Activated CD8-positive, alpha-beta memory T cell treated with anti-CD3 and anti-CD28 coated beads for 1 hour (primary cell): ENCODE measurements at regions not wholly inside any gene's neighbourhood (a gene's known extent, or its start where the extent isn't known, plus 50 kb on each side); places are given as distances from the start of the nearest gene placed in this dataset.

Source experiments
- DNase-seq, 2 donors: peaks; one replicate each; pipeline ENCODE4 v3.0.0-alpha.2; 2020; ENCODE audit warnings: low read depth in 1 of 2; ENCODE audit errors: extremely low read depth in 1 of 2

DNA sequence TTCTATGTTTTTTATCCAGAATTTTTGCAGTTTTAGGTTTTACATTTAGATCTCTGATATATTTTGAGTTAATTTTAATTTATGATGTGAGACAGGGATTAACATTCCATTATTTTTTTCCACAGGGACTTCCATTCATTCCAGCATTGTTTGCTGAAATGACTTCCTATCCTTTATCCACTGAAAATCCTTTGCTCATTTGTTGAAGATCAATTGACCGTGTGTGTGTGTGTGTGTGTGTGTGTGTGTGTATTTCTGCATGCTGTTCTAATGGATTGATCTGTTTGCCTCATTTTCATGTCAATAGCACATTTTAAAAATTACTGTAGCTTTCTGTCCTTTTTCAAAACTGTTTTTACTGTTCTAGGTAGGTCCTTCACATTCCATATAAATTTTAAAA lies 480.3 kb downstream of the DSC3 start:
- no peak for DNase-seq

DNA sequence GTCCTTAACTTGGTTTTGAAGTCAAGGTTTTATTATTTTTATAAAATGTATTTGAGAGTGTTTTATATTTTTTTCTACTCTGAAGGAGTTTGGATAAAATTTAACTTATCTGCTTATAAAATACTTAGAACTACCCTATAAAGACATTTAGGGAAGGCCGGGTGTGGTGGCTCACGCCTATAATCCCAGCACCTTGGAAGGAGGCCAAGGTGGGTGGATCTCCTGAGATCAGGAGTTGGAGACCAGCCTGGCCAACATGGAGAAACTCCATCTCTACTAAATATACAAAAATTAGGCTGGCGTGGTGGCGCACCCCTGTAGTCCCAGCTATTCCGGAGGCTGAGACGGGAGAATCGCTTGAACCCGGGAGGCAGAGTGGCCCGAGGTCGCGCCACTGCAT lies 486.4 kb downstream of the DSC3 start:
- DNase-seq: no peak

DNA sequence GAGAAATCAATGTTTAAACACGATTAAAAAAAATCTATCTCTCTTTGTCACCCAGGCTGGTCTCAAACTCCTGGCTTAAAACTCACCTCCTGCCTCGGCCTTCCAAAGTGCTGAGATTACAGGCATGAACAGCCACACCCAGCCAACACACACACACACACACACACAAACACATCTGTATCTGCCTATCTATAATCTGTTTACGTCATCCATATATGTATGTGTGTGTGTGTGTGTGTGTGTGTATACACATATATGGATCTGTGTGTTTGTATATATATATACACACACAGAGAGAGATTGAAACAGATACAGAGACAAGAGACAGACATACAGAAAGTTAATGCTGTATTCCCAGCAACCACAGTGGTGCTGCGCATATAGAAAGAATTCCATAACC lies 497.1 kb downstream of the DSC3 start:
- DNase-seq: no peak

DNA sequence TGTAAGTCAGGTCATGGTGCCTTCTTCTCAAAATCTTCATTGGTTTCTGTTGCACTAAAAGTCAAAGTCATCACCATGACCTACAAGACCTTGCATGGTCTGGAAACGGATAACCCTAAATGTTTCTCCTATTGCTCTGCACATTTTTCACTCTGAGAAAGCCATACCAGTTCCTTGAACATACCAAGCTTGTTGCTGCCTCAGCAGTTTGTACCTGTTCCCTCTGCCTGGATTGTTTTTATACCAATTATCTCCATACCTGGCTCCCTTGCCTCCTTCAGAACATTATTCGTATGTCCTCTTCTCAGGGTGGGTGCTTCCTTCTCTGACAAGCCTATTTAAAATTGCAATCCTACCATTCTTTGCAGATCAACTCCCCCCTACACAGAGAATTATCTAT lies 498.4 kb downstream of the DSC3 start:
- DNase-seq: no peak

DNA sequence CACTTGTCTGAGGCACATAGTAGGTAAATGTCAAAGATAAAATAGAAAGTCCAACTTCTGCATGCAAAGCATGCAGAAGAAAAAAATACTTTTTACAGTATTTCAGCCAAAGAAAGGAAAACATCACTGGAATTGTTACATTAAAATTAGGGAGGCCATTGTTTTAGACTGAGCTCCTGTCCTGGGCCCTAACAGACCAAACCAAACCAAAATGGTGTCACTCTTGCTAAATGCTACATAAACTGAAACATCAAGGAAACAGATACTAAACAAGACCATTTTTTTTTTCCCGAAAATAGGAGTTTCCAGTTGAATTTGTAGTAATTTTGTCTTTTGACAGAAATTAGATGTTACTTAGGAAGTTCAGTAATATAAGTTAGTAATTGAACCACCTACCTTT lies 508.8 kb downstream of the DSC3 start:
- DNase-seq: no peak

DNA sequence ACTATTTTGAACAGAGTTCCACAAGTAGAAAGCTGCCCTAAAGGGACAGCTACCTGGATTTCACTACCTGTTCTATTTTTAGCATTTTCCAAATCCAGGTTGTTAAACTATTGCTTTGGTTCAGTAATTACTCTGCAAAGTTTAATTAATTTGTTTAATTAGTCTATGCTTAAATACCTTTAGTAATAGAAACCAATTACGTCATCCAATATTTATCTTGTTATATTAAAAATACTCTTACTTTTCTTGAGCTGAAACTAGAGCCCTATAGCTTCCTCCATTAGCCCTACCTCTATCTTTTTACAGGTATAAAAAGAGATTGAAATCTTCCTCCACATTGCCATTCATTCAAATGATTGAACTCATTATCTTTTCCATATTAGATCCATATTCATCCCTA lies 514.6 kb downstream of the DSC3 start:
- no peak for DNase-seq

DNA sequence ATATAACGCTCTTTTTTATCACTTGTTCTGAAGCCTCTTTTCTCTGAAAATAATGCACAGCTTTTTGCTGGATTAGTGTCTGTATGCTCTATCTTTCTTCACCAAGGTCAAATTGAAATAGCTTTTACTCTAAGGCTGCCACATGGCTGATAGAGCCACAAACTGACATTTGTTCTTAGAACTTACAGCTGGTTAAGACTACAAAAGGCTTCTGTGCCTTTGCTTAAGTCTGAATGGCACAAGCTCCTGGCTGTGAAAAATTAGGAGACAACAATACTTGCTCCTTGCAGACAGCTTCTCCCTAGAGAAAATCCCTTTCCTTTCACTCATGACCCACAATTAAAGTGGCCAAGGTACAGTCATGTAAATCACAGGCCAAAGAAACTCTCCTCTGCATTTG lies 515.3 kb downstream of the DSC3 start:
- no peak for DNase-seq

DNA sequence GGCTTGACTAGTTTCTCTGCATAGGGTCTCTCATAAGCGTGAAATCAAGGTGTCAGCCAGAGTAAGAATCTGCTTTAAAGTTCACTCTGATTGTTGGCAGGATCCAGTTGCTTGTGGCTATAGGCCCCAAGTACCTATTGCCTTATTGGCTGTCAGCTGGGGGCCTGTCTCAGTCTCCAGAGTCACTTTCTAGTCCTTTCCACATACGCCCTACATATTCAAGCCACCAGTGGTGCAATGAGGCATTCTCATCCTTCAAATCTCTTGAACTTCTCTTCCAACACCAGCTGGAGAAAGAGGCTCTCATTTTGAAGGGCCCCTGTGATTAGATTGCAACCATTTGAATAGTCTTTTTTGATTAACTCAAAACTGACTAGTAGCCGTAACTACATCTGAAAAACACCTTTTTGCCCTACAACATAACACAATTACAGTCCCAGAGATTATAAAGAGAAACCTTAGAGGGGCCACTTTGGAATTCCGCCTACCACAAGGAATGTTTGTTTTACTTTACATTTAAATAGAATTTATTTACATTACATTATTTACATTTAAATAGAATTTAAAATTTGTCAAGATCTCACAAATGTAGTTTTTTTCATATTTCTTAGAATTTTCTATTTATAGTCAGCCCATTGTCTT lies 520.1 kb downstream of the DSC3 start:
- no peak for DNase-seq

DNA sequence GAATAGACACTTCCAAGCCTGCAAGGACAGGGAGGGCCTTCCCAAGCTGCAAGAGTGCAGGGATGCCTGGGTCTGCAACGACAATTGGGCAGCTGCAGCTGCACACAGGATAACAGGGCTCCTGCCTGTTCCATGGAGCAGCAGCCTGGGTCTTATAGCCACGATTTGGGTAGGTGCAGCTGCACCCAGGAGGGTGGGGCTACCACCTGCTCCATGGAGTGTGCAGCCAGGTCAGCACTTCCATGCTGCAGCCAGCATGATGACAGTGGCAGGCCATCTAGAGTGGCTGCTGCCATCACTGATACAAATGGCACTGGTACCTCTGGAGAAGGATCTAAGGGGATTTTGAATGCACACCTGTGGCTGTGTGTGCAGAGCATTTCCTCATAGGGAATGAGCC lies 528.5 kb downstream of the DSC3 start:
- no peak for DNase-seq

DNA sequence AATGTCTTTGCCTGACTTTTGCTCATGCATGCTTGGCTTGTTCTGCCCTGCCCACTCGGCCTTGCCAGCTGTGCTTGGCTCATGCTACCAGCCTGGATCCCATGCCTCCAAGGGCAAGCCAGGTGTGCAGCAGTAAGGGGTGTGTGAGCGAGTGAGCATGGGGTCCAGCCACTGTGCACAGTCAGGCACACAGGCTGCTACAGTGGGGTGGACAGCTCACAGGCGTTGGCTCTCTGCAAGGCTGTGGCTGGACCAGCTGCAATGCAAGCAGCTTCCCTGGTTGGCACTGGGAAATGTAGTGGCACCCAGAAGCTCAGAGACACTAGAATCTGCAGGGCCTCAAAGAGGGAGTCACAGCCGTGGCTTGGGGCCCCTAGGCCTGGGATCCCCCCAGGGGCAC lies 529.7 kb downstream of the DSC3 start:
- DNase-seq: no peak

DNA sequence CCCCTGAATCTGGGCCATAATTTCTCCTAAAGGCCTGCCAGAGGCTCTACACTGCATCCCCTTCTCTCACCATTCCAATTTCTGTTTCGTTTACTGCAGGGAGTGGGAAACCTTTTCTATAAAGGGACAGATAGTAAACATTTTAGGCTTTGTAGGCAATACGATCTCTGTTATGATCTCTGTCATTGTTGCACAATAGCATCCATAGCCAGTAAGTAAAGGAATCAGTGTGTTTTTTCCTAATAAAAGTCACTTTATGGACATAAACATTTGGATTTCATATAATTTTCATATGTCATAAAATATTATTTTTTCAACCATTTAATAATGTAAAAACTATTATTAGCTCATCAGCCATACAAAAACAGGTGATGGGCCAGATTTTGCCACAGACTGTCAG lies 531.7 kb downstream of the DSC3 start:
- DNase-seq: no peak

DNA sequence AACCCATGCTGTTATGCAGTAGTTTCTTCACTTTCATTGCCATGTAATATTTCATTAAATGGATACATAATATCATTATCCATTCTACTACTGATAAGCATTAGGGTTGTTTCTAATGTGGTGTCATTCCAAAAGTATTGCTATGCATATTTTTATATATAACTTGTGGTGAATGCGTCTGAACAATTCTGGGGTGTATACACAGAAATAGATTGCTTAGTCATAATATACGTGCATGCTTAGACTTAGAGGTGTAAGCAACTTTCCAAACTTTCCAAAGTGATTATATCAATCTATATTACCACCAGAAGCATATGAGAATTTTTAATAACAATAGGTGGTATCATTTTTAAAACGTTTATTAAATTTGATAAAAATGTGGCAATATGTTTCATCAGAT lies 540.9 kb downstream of the DSC3 start:
- no peak for DNase-seq

DNA sequence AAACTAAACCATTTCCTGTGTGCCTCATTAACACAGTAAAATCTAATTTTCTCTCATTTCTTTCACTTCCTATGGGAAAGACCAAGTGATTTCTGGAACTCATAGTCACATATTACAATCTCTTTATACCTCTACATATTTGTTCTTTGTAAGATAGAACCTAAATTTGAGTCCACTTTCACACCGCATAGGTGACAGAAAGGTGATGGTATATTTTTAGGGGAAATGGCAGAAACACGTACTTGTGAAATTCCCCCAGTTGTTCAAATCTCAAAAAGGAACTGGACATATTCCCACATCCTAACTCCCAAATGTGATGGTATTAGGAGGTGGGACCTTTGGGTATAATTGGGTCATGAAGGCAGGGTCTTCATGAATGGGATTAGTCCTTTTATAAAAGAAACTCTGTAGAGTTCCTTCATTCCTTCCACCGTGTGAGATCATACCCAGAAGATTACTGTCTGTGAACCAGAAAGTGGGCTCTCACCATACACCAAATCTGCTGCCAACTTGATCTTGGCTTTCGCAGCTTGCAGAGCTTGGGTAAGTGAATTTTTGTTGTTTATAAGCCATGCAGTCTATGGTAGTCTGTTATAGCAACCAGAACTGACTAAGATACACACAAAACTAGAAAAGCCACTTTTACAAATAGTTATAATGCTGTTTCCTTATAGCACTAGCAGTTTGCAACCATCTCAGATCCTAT lies 542.1 kb downstream of the DSC3 start:
- DNase-seq: no peak

DNA sequence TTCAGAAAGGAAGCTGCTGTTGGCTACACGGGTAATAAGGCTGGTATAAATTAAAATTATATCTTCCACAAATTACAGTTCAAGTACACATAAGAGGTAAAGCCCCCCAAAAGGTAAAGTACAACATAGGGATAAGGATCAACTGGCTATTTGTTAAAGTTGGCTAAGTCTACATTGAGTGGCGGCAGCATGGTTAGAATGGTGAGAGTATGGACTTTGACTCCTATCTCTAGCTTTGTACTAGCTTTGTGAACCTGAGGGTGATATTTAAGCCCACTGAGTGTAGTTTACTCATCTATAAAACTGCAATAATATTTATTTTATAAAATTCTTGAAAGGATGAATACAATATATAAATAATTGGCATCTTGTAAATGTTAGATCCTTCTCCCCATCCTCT lies 542.8 kb downstream of the DSC3 start:
- DNase-seq: no peak

DNA sequence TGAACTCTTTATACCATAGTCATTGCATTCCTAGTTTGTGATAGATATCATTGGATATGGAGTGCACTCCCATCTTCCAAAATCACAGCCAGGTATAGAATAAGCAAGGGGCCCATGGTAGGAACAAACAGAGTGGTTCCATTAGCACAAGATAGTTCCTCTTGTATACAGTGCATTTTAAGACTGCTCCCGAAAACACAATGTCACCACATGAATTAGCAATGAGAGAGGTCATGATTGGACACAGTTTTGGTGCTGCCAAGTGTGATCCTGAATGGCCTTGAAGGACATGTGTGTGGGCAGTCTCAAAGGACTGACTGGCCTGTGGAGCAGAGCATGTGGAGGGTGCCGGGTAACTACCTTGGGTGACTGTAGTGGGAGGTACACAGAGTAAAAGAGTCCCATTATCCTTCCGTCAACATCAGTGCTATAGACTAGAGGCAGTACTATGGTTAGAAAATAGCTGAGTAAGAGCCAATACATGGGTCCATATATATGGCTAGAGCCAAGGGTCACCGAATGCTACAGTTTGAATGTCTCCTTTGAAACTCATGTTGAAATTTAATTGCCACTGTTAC lies 549.9 kb downstream of the DSC3 start:
- no peak for DNase-seq

DNA sequence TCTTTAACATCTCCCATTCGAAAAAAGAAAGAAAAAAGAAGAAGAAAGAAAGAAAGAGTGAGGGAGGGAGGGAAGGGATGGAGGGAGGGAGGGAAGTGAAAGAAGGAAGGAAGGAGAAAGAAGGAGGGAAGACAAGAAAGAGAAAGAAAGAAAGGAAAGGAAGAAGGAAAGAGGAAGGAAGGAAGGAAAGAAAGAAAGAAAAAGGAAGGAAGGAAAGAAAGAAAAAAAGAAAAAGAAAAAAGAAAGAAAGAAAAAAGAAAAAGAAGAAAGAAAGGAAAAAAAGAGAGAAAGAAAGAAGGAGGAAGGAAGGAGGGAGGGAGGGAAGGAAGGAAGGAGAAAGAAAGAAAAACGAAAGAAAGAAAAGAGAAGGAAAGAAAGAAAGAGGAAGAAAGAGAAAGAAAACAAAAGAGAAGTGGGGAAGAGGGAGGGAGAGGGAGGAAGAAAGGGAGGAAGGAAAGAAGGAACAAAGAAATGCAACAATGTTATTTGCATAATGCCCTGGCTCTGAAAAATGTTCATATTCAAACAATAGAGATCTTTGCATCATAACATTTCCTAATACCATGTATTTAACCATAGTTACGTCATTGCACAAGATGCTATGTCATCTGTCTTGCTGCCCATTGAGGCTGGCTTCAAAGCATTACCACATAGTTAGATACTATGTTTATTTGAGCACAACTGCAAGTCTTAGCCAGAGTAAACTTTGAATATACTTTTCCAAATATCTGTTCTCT lies 550.6 kb downstream of the DSC3 start:
- no peak for DNase-seq

DNA sequence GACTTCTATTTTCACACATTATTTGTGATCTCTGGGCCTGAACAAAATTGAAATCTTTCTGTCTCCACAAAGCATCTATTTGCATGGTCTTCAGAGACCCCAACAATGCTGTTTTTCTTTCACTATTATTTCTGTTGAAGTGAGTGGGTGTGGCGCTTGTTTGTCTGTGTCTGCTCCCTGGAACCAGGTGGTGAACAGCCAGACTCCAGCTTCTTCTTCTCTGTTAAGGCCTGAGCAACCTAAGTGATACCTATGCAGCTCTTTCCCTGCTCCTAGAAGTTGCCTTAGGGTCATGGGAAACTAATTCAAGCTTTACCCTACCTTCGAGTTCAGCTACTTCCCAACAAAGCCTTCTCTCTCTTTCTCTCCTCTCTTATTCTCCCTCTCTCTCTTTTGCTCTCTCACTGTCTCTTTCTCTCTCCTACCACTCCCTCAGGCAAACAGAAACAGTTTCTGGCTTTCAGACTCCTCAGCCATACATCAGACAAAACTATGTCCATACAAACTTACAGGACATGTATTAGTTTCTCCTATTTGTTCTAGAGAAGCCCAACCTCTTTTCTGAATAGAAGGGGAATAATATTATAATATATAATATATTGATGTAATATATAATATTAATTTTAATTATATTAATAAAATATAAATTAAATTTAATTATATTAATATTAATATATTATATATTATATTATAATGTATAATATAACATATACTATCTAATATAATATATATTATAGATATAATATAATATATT lies 552.5 kb downstream of the DSC3 start:
- no peak for DNase-seq

DNA sequence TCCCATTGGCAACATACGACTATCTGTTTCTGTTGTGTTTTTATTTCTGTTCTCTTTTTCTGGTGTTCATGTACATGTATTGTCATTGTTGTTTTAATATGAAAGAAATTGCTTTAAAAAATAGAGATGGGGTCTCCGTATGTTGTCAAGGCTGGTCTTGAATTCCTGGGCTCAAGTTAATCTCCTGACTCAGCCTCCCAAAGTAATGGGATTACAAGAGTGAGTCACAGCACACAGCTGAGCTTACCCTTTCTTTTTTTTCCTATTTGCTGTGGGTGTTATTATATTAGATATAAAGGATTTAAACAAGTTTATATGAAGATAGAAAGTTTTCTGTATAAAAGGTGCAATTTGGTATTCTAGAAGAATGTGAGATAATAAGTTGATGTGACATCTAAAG lies 554.6 kb downstream of the DSC3 start:
- DNase-seq: no peak

DNA sequence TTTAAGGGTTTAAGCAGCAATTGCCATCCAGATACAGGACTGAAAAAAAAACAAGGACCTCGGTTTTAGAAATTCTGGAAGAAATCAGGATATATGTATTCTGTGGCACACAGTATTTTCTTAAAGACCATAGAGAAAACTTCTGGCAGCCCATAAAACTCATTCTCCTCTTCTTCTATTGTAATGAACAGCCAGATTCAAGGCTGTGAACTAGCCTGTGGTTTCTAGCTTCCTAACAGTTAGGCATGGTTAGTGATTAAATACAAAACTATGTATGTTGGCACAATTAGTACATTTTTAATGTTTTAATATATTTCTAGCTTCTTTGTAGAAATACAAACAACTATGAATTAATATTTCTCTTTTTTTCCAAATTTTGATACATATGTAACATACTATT lies 555.7 kb downstream of the DSC3 start:
- DNase-seq: no peak

DNA sequence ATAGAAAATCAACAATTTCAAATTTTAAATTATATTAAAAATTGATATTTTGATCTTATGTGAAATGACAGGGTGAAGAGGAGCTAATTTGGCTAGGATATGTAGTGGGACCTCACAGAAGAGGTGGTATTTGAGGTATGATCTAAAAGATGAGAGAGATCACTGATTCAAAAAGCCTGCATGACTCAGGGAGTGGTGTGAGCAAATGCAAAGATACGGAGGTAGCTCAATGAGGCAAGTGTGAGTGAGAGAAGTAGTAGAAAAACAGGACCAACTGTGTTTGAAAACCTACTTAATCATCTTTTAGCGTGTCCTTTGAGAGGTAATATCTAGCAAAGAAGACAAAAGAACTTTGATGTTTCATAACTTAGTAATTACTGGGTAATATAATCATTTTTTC lies 557.5 kb downstream of the DSC3 start:
- DNase-seq: no peak

DNA sequence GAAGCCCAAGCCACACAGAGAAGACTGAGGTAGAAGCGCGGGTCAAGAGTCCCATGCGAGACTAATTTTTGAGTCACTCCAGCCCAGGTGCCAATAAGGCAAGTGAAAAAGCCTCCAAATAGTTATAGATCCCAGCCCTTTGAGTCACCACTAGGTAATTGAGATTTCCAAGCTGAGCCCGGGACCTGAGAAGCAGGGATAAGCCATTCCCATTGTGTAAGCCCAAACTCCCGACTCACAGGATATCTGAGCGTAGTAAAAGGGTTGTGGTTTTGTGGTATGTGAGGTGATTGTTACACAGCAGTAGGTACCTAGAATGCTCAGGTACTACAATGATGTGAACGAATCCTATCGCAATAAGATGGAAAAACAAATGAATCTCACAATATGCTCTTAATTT lies 560.7 kb downstream of the DSC3 start:
- DNase-seq: no peak
